ENCODE measurements at regions not wholly inside any gene's neighbourhood (a gene's known extent, or its start where the extent isn't known, plus 50 kb on each side); places are given as distances from the start of the nearest gene placed in this dataset.
"Not testable (repeated sequence)": the region's sequence is repeated elsewhere in the genome, so short reads cannot be mapped to it uniquely, and the experiment has no call there.

DNA sequence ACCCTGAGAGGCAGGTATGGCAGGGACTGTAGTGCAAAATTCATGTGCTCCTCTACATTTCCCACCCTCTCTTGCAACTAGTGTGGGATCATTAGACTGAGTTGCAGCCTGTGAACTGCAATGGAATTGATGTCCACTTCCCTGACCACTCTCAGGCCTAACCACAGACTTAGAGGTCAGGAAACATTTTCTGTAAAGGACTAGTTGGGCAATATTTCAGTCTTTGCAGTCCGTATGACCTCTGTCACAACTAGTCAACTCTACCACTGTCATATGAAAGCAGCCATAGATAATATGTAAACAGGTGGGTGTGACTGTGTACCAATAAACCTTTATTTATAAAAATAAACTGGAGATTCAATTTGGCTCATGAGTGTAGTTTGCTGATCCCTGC, 134.4 kb upstream of the TOP1 start:
- no peak for DNase-seq

DNA sequence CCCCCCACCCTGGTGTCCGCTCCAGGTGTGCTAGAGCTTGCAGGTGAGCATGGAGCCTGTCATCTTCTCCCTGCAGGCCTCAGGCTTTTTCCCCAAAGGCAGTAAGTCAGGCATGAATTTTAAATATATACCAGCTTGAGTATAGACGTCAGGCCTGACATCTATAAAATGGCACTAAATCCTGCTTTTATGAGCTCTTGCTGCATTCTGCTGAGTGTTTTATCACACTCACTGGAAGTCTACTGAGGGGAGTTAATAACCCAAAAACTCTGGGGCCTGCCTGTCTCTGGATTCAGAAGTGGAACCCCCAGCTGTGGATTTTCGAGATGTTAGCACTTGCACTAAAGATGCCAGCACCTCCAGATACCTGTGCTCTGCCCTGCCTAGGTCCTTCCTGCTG, 133.4 kb upstream of the TOP1 start:
- DNase-seq: no peak

DNA sequence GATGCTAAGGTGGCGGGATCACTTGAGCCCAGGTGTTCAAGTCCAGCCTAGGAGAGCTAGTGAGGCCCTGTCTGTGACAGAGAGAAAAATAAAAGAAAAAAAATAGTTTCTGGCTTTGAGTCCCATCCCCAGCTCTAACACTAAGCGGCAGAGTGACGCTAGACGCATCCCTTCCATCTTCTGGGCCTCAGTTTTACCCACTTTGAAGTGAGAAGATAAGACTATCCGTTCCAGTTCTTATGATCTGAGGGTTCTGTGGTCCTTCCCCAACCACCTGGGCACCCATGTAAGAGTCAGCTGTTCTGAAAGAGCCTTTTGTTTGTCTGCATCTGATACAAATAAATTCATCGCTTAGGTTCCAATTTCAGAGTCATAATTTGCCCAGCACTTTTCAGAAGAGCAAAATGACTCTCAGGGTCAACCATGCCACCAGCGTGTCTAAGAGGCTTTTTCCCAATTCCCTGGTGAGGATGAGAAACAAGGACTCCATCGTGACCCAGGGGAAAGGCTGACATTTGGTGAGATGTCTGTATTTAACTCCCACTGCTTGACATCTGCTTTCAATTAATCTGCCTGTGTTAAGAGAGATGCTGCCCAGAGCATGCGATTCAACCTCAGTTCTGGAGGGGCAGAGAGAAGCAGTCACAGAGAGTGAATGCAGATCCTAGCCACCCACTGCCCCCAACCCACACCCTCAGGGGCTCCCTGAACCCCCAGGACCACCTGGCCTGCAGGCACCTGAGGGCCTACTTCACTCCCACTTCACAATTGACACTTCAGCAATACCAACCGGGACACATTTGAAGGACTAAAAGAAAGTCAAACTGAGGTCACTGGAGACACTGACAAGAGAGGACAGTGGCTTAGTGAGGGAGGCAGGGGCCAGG, 131.6 kb upstream of the TOP1 start:
- no peak for DNase-seq

DNA sequence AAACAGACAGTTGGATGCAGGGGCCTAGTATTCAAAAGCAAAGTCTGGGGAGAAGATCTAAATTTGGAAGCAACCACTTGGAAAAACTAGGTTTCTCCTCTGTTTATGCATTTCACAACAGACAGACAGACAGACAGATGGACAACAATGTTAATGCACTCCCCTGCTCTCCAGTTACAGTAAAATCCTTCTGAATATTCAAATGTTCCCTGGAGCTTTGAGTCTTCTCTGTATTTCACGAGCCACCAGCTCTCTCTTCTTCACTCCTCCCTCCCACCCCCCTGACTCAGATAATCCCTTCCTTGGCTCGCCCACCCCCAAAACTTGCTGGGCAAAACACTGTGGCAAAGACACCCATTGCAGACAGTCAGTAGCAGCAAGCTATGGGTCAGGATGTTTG, 129.3 kb upstream of the TOP1 start:
- DNase-seq: no peak

DNA sequence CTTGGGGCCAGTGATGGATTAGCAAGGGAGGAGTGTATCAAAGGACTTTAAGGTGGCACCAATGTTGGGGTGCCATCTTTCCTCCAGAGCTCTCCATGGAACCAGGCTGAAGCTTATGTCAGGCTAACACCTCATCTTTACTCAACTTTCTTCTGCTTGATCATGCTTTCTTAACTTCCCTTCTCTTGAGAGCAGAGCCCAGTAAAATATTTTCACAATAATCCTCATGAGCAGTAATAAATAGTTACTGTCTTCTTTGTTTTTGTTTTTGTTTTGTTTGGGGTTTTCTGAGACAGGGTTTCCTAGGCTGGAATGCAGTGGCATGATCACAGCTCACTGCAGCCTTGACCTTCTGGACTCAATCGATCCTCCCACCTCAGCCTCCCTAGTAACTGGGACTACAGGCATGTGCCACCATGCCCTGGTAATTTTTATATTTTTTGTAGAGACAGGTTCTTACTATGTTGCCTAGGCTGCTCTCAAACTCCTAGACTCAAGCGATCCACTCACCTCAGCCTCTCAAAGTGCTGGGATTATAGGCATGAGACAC, 127.9 kb upstream of the TOP1 start:
- DNase-seq: no peak

DNA sequence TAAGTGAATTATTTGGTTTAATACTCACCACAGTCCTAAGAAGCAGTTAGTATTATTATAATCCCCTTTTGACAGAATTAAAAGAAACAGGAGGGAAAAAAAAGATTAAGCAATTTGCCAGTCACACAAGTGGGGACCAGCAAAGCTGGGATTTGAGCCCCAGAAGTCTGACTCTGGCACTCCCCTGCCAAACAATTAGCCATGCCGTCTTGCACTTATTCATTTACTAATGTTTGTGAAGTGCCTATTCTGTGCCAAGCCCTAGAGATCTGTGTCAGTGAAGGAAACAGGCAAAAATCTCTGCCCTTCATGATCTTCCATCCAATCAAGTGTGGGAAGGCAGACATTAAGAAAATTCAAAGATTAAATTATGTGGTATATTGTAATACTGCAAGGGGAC, 126.0 kb upstream of the TOP1 start:
- DNase-seq: no peak

DNA sequence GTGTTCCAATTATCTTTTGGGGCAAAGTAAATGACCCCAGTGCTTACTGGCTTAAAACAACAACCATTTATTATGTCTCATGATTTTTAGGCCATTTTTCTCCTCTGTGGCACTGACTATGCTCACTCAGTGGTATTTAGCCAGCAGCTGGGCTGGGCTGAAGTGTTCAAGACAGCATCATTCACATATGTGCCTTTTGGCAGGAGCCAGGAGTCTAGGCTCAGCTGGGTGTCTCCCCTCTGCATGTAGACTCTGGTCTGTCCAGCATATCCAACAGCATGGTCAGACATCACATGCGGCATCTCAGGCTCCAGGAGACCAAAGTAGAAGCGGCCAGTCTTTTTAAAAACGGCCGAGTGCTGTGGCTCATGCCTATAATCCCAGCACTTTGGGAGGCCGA, 120.3 kb upstream of the TOP1 start:
- no peak for DNase-seq

DNA sequence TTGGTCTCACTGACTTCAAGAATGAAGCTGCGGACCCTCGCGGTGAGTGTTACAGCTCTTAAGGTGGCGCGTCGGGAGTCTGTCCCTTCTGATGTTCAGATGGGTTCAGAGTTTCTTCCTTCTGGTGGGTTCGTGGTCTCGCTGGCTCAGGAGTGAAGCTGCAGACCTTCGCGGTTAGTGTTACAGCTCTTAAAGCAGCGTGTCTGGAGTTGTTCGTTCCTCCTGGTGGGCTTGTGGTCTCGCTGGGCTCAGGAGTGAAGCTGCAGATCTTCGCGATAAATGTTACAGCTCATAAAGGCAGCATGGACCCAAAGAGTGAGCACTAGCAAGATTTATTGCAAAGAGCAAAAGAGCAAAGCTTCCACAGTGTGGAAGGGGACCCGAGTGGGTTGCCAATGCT, 119.1 kb upstream of the TOP1 start:
- not testable (repeated sequence) for DNase-seq

DNA sequence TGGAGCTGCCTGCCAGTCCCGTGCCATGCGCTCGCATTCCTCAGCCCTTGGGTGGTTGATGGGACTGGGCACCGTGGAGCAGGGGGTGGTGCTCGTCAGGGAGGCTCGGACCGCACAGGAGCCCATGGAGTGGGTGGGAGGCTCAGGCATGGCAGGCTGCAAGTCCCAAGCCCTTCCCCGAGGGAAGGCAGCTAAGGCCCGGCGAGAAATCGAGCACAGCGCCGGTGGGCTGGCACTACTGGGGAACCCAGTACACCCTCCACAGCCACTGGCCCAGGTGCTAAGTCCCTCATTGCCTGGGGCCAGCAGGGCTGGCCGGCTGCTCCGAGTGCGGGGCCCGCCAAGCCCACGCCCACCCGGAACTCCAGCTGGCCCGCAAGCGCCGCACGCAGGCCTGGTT, 118.2 kb upstream of the TOP1 start:
- not testable (repeated sequence) for DNase-seq

DNA sequence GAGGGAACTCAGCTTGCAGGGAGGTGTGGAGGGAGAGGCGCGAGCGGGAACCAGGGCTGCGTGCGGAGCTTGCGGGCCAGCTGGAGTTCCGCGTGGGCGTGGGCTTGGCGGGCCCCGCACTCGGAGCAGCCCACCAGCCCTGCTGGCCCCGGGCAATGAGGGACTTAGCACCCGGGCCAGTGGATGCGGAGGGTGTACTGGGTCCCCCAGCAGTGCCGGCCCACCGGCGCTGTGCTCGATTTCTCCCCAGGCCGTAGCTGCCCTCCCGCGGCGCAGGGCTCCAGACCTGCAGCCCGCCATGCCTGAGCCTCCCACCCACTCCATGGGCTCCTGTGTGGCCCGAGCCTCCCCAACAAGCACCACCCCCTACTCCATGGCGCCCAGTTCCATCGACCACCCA, 117.5 kb upstream of the TOP1 start:
- not testable (repeated sequence) for DNase-seq

DNA sequence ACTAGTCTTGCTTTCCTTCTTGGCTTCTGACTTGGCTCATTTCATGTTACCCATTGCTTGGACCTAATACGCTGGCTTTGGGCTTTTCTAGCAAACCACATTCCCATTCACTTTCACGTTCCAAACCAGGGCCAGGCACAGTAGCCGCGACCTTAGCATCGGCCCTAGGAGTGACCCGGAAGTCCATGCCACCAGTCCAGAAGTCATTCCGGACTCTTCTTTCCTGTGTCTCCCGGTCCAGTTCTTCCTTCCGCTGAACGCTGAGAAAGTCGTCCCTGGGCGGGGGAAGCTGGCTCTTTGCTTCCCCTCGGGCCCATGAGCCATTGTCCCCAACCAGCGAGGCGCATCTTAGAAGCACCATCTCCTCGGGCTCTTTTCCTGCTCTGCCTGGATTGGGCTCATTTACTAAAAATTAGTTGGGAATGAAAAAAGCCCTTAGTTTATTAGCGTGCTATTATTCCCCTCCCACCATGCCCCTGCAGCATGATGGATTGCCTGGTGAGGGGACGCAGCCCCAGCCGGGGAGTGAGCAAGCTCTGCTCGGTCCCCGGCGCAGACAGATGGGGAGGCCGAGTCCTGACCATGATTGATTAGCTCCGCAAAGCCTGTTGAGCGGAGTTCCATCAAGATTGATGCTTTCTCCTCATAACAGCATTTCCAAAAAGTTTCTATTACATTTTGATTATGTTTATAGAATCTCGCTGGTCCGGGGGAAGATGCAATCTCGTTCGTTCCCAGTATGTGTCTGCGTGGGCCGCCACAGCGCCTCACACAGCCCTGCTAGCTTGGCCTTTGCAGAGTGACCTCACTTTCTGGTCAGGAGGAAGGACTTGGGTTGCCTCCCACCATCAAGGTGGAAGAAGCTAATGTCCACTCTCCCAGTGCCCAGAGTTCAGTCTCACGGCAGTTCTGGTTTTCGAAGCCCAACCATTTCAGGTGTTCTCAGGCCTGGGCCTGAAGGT, 115.1 kb upstream of the TOP1 start:
- DNase-seq: no peak

DNA sequence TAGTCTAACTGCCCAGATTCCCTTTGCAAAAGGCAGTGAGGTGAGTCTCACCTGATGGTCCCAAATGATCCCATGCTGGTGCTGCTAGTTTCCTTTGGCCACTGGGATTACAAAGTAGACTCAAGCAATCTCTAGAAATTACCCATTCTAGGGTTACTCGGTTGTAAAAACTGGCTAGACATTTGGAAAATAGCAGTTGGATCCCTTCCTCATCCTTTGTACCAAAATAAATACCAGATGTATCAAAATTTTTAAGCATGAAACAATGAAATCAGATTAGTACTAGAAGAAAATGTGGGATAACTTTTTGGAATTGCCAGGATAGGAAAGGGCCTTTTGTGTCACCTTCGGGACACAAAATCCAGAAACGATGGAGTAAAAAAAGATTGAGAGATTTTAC, 112.9 kb upstream of the TOP1 start:
- DNase-seq: no peak

DNA sequence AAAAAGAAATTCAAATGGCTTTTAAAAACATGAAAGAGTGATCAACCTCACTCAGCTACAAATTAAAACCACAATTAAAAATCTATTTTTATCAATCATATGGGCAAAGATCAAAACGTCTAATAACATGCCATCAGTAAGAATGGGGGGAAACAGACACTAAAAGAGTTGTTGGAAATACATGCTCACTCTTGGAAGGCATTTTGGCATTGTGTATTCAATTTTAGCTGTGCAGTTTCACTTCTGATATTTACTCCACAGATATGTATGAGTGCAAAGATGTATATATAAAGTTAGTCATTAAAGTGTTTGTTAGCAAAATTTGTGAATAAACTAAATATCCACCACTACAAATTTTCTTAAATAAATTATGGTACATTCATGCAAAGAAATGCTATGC, 112.3 kb upstream of the TOP1 start:
- DNase-seq: no peak

DNA sequence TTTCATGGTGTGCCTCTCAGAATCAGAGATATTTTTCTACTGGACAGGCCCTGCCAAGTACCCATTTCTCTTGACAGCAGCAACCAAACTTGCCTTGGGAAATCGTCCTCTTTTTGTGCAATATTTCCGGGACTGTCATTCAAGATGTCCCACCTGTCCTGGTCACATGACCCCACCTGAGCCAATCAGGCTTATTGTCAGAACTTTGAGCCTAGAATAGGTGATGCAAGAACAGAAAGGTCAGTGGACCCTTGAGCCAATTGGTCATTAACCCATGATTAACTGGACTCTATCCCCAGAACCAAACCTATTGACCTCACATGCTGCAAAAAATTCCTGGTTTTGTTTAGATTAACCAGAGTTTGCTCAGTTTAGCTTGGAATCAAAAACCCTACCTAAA, 108.3 kb upstream of the TOP1 start:
- DNase-seq: no peak

DNA sequence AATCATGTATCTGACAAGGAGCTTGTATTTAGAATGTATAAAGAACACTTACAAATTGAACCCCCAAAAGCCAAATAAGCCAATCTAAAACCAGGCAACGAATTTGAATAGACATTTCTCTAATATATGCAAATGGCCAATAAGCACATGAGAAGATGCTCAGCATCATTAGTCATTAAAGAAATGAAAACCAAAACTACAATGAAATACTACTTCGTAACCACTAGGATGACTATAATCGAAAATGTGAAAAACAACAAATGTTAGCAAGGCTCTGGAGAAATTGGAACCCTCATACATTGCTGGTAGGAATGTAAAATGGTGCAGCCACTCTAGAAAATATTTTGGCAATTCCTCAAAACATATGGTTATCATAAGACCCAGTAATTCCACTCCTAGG, 105.8 kb upstream of the TOP1 start:
- no peak for DNase-seq

DNA sequence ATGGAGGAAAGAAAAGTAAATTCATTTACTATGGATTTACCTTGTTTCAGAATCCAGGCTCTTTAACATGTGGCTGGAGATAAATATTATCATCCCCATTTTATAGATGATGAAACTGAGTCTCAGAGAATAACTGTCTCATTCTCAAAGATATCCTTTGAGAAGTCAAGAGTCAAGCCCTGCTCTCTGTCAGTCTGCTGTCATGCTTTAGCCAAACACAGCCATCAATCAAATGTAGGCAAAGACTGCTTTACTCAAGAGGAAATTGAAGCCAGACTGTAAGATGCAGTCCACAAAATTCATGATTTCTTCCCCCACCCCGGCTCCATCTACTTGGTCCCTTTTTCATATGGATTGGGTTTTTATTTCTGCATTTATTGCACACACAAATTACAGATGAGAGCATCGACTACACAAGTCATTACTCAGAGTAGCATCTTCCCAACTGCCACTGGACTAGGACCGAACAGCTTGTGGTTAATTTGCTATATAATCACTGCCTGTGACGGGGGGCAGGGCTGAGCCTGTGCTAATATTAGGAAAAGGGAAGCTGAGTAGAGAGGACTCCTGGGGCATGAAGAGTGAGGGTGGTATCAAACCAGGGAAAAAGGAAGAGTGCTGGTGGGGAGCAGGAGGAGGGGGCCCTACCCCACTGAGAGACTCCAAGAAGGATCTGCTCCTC, 102.7 kb upstream of the TOP1 start:
- DNase-seq: no peak

DNA sequence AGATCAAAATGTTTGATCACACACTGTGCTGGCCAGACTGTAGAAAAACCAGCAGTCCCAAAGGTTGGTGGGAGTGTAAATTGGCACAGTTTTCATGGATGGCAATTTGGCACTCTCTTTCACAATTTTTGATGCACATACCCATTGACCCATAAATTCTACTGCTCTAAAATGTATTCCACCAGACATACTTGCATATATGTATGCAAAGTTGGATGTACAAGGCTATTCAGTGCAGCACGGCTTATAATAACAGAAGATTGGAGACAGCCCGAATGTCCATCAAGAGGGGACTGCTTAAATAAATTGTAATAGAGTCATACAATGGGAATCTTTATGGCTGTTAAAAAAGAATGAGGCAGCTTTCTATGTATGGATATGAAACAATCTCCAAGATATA, 101.7 kb upstream of the TOP1 start:
- DNase-seq: no peak

DNA sequence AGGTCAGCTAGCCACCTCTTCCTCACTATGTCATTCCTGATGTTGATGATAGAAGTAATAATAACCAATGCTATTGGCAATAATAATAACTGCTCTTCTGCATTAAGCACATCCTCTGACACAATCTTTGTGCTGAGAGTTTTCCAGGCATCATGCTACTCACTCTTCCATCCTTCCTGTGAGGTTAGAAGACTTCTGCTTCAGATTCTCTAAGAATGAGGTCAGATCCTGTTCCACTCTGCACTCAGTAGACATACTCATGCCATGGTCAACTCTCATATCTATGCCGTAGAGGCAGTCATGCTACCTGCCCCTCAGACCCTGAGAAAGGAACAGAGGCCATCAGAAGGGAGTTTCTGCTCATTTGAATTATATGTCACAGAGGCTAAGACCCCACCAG, 98.1 kb upstream of the TOP1 start:
- no peak for DNase-seq

DNA sequence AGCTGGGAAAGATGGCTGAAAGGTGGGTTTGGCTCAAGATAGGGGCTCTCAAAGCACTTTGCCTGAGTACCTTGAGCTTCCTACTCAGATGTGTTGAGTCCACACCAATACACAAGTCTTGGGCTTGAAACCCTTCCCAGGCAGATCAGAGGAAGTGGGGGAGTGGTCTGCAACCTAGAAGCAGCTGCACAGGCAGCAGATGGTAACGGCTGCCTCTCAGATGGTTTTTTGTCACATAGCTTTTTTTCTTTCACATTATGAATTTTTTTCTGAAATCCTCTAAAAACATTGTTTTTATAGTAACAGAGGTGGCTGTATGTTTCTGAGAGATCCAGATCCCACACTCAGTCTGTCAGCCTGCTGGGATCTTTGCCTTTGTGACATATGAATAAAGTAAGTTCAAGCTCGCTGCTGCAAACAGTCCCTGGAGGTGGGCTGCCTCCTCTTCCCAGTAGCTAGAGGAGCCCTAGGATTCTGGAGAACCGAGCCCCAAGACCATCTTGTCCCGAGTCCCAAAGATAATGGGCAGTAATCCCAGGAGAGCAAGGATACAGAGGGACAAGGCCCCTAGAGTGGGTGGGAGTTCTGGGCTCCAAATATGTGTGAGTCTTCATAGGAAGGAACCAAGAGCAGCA, 97.1 kb upstream of the TOP1 start:
- DNase-seq: no peak

DNA sequence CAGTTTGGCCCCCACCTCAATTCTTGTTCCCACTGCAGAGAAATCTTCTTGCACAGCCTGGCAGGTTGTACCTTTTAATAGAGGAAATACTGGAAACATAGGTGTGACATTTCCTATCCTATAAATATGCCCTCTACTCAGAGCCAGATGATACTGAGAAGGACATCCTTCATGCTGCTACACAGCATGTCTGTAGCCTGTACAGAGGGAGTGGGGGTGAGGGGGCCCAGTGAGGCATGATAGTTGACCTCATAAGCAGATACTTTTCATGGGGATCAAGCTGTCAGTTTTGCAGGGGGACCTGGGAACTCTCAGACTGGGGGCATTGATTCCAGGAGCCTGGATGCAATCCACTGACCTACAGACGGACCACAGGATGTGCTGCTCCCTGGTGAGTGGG, 96.2 kb upstream of the TOP1 start:
- DNase-seq: no peak

DNA sequence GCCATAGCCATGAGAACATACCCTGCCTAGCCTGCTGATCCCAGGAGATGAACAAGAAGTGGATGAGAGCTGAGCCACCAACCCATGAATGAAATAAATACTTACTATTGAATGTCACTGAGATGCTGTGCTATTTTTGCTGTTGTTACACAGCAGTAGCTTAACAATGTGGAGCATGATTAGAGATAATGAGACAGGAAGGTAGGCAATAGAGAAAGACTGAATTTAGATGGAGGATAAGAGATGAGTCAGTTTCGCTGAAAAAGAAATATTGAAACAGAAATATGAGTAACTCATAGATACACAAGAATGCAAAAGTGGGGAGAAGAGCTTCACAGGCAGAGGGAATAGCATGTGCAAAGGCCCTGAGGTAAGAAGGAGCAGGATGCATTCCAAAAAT, 94.9 kb upstream of the TOP1 start:
- no peak for DNase-seq

DNA sequence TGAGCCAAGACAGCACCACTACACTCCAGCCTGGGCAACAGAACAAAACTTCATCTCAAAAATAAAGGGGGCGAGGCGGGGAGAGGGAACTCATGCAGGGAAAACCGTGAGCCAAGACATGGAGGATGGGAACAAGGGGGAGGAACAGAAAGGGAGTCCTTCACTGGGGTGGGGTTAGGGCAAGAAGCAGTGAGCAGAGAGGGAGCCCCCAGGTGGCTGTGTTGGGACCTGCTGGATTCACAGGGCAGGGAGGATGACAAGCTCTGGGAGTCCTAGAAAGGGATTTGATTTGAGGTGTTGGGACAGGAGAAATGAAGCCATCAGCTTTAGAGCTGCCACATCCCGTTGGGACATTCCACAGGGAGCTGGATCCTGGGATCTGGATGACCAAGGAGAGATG, 90.6 kb upstream of the TOP1 start:
- DNase-seq: no peak

DNA sequence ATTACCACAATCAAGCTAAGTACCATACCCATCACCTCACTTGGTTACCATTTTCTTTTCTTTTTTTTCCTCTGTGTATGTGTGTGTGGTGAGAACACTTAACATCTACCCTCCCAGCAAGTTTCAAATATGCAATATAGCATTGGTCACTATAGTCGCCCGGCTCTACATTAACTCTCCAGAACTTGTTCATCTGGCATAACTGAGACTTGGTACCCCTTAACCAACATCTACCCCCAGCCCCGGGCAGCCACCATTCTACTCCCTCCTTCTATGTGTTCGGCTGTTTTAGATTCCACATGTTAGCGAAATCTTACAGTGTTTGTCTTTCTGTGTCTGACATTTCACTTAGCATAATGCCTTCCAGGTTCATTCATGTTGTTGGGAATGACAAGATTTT, 89.0 kb upstream of the TOP1 start:
- DNase-seq: no peak

All from NCI-H2029 treated with DMSO at 0.1 percent for 48 hours (cell line).